ENCODE measurements at regions not wholly inside any gene's neighbourhood (a gene's known extent, or its start where the extent isn't known, plus 50 kb on each side); places are given as distances from the start of the nearest gene placed in this dataset.

GRCh38 chr2:221075203-221075602, 496.9 kb downstream of the EPHA4 start:
- no peaks in the 10 kb centered on the region for H3K4me1 ChIP-seq
- no peaks in the 10 kb centered on the region for H3K36me3 ChIP-seq
- no peaks in the 10 kb centered on the region for H3K27me3 ChIP-seq
- DNase-seq, result no peak
- TF ChIP-seq POLR2AphosphoS5 (IDR thresholded peaks at IDR 0.05) (no peak), EP300 (IDR thresholded peaks at IDR 0.05; ENCODE audit: low read depth) (no peak), POLR2A (IDR thresholded peaks at IDR 0.05) (no peak)
- WGBS, 2 donors (ENCODE audit: low coverage in 1 of 2), result 29 to 33% methylated on average over 3 of the region's 3 CpGs
- no peaks in the 10 kb centered on the region for H3K9me3 ChIP-seq
- no peak overlapping the region for H3K4me3 ChIP-seq
- intact Hi-C loops (cut with DNase I; ENCODE audit: low total_unique reads), result no loop called here
- H3K27ac ChIP-seq, result no peak overlapping the region
- in situ Hi-C loops (cut with MboI; ENCODE audit: low pct_ligation_motif_present in 1 of 4, low pct_unique_long_range_greater_than_20kb in 1 of 4, low sequenced_read_pairs in 3 of 4), result no loop called here

GRCh38 chr2:221077251-221077650, 494.9 kb downstream of the EPHA4 start:
- no peak for DNase-seq
- no peak overlapping the region for H3K27ac ChIP-seq
- no peaks in the 10 kb centered on the region for H3K27me3 ChIP-seq
- no peak overlapping the region for H3K4me3 ChIP-seq
- intact Hi-C loops (cut with DNase I; ENCODE audit: low total_unique reads) (no loop called here), in situ Hi-C loops (cut with MboI; ENCODE audit: low pct_ligation_motif_present in 1 of 4, low pct_unique_long_range_greater_than_20kb in 1 of 4, low sequenced_read_pairs in 3 of 4) (no loop called here)
- no peaks in the 10 kb centered on the region for H3K9me3 ChIP-seq
- no peak for TF ChIP-seq EP300 (IDR thresholded peaks at IDR 0.05; ENCODE audit: low read depth)
- no peak for TF ChIP-seq POLR2A (IDR thresholded peaks at IDR 0.05)
- no peak for TF ChIP-seq POLR2AphosphoS5 (IDR thresholded peaks at IDR 0.05)
- TF ChIP-seq CTCF (IDR thresholded peaks at IDR 0.05), result no peak
- 85 to 95% methylated on average over 3 of the region's 3 CpGs for WGBS, 2 donors (ENCODE audit: low coverage in 1 of 2)
- no peaks in the 10 kb centered on the region for H3K36me3 ChIP-seq
- H3K4me1 ChIP-seq, result no peaks in the 10 kb centered on the region

- Histone ChIP-seq H3K27me3 (no peaks in the 10 kb centered on the region), H3K36me3 (no peaks in the 10 kb centered on the region), H3K9me3 (no peaks in the 10 kb centered on the region), H3K4me3 (no peak overlapping the region), H3K4me1 (no peaks in the 10 kb centered on the region), H3K27ac (no peak overlapping the region)
- no peak for DNase-seq
- WGBS, 2 donors (ENCODE audit: low coverage in 1 of 2), result 80 to 86% methylated on average over 3 of the region's 3 CpGs
- no peak for TF ChIP-seq EP300 (IDR thresholded peaks at IDR 0.05; ENCODE audit: low read depth)
- no peak for TF ChIP-seq CTCF (IDR thresholded peaks at IDR 0.05)
- TF ChIP-seq POLR2AphosphoS5 (IDR thresholded peaks at IDR 0.05), result no peak
- intact Hi-C loops (cut with DNase I; ENCODE audit: low total_unique reads) (no loop called here), in situ Hi-C loops (cut with MboI; ENCODE audit: low pct_ligation_motif_present in 1 of 4, low pct_unique_long_range_greater_than_20kb in 1 of 4, low sequenced_read_pairs in 3 of 4) (no loop called here)
These were observed 494.3 kb downstream of the EPHA4 start for GRCh38 chr2:221077799-221078198.

GRCh38 chr2:221085341-221085900, 486.7 kb downstream of the EPHA4 start:
- Histone ChIP-seq H3K27ac (no peak overlapping the region), H3K36me3 (no peaks in the 10 kb centered on the region), H3K4me1 (no peaks in the 10 kb centered on the region), H3K27me3 (no peaks in the 10 kb centered on the region), H3K9me3 (no peaks in the 10 kb centered on the region), H3K4me3 (no peak overlapping the region)
- WGBS, 2 donors (ENCODE audit: low coverage in 1 of 2), result 92% methylated on average over 1 of the region's 1 CpG; no CpG with 5 or more reads in 1 of the 2 donors
- no peak for TF ChIP-seq POLR2A (IDR thresholded peaks at IDR 0.05)
- no peak for TF ChIP-seq POLR2AphosphoS5 (IDR thresholded peaks at IDR 0.05)
- TF ChIP-seq EP300 (IDR thresholded peaks at IDR 0.05; ENCODE audit: low read depth), result no peak
- no peak for TF ChIP-seq CTCF (IDR thresholded peaks at IDR 0.05)
- in situ Hi-C loops (cut with MboI; ENCODE audit: low pct_ligation_motif_present in 1 of 4, low pct_unique_long_range_greater_than_20kb in 1 of 4, low sequenced_read_pairs in 3 of 4), result no loop called here
- intact Hi-C loops (cut with DNase I; ENCODE audit: low total_unique reads), result no loop called here
- DNase-seq, result no peak

- in situ Hi-C loops (cut with MboI; ENCODE audit: low pct_ligation_motif_present in 1 of 4, low pct_unique_long_range_greater_than_20kb in 1 of 4, low sequenced_read_pairs in 3 of 4), result no loop called here
- WGBS, 2 donors (ENCODE audit: low coverage in 1 of 2), result 78 to 83% methylated on average over 1 of the region's 1 CpG
- no peak for DNase-seq
These were observed 486.2 kb downstream of the EPHA4 start for GRCh38 chr2:221085936-221086335.

More at GRCh38 chr2:221085936-221086335, 486.2 kb downstream of the EPHA4 start:
- Histone ChIP-seq H3K4me3 (no peak overlapping the region), H3K27me3 (no peaks in the 10 kb centered on the region), H3K9me3 (no peaks in the 10 kb centered on the region), H3K27ac (no peak overlapping the region), H3K36me3 (no peaks in the 10 kb centered on the region), H3K4me1 (no peaks in the 10 kb centered on the region)
- no peak for TF ChIP-seq POLR2A (IDR thresholded peaks at IDR 0.05)
- TF ChIP-seq CTCF (IDR thresholded peaks at IDR 0.05), result no peak
- TF ChIP-seq POLR2AphosphoS5 (IDR thresholded peaks at IDR 0.05), result no peak
- no peak for TF ChIP-seq EP300 (IDR thresholded peaks at IDR 0.05; ENCODE audit: low read depth)
- intact Hi-C loops (cut with DNase I; ENCODE audit: low total_unique reads), result no loop called here

Measured in transverse colon (tissue), 4 donors.